ENCODE measurements at regions not wholly inside any gene's neighbourhood (a gene's known extent, or its start where the extent isn't known, plus 50 kb on each side); places are given as distances from the start of the nearest gene placed in this dataset.
"Not testable (repeated sequence)": the region's sequence is repeated elsewhere in the genome, so short reads cannot be mapped to it uniquely, and the experiment has no call there.

DNA sequence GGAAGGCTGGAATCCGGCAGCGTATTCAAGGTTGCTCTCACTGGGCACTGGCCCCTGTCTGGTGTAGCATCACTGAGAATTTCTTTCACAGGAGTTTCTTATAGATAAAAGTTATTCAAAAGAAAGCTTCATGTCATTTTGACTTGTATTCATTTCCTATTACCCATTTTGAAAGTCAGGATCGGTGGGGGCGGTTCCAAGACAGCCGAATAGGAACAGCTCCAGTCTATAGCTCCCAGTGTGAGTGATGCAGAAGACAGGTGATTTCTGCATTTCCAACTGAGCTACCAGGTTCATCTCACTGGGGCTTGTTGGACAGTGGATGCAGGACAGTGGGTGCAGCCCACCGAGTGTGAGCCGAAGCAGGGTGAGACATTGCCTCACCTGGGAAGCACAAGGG, 51.5 kb upstream of the CDC42EP3 start:
- DNase-seq (ENCODE audit: low read depth): not testable (repeated sequence)

- DNase-seq (ENCODE audit: low read depth): no peak
These were observed 58.8 kb upstream of the CDC42EP3 start for GRCh38 chr2:37730037-37730818.

DNA sequence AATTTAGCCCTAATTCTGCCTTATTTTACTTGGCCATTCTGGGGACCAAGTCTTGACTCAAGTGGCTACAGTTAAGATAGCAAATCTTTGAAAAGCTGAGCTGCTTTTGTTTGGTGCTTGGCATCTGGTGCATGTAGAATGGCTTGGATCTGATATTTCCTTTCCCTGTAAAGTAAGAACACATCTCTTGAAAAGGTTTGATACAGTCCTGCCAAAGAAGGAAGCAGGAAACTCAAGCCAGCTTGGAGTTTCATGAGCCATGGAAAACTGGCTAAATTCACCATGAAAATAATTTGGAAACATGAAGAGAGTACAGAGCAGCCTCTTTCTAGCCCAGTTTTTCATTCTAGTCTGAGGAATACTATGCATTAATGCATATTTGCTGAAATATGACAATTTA, 61.0 kb upstream of the CDC42EP3 start:
- DNase-seq (ENCODE audit: low read depth): not testable (repeated sequence)

GRCh38 chr2:37733251-37733650, 61.8 kb upstream of the CDC42EP3 start:
- no peak for DNase-seq (ENCODE audit: low read depth)

DNA sequence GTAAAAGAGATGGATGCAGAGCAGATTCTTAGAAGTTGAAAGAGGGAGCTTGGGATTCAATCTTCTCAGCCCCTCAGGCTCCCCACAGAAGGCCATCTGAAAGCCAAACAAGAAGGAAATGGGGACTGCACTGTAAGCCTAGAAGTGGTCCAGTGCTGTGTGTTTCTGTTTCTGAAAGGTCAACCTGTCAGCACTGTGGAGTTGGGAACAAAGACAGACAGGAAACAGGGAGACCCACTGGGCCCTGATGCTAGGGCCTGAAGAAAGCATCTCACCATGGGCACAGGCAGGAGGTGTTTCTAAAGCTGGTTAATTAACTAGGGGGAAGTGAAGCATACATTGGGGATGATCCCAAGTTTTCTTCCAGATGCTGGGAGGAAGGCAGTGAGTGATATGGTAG, 62.5 kb upstream of the CDC42EP3 start:
- not testable (repeated sequence) for DNase-seq (ENCODE audit: low read depth)

DNA sequence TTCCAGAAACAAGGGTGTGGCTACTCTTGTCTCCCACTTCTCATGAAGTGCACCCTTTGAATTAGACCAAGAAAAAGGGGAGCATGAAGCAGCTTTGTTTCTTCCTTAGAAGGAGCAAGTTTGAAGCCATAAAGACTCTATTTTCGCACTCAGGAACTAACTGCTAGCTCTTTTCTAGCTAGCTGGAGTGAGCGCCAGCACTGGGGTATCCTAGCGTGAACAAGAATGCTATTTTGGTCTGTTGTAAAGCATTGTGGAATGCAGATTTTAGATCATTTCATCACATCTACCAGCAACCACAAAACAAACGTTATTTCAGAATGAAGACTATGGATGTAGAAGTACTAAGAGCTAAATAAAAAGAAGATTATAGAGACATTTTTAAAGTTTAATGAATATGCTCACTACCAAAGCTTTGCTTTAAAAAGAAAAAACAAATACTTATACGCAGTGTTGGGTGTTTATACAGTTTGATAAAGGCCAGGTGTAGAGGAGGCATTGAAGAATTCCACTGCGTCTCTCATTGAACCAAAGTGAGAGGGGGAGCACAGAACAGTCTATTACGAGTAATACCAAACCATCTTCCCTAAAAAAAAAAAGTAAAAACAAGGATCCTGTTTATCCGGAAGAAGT, 63.6 kb upstream of the CDC42EP3 start:
- not testable (repeated sequence) for DNase-seq (ENCODE audit: low read depth)

DNA sequence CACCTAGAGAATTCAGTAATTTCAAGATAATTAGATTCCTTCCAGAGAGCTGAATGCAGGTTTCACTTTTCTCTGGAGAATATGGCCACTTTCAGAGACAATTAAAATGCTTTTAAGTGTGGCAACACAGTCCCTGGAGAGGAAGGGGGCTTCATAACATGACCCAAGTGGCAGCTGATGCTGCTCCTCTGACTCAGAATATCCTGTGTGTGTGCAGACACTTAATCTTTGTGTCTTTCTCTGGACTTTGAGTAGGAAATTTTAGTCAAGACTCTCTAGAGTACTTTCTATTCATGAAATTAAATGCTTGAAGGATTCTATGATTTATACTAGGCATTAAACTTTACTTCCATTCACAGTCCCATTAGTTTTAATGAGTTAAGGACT, 64.1 kb upstream of the CDC42EP3 start:
- not testable (repeated sequence) for DNase-seq (ENCODE audit: low read depth)

DNA sequence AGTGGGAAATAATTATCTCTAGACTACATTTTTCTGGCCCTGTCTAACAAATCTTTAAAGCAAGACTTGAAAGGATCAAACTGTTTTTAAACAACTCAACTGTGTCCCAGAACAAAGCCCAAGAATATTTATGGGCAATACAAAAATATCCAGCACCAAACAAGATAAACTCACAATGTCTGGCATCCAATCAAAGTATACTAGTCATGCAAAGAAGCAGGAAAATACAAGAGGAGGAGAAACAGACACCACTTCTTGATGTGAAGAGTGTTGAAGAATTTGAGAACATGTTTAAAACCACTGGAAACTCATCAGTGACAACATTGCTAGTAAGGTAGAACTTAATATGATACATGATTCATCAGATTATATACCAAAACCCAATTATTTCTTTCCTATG, 66.1 kb upstream of the CDC42EP3 start:
- no peak for DNase-seq (ENCODE audit: low read depth)

DNA sequence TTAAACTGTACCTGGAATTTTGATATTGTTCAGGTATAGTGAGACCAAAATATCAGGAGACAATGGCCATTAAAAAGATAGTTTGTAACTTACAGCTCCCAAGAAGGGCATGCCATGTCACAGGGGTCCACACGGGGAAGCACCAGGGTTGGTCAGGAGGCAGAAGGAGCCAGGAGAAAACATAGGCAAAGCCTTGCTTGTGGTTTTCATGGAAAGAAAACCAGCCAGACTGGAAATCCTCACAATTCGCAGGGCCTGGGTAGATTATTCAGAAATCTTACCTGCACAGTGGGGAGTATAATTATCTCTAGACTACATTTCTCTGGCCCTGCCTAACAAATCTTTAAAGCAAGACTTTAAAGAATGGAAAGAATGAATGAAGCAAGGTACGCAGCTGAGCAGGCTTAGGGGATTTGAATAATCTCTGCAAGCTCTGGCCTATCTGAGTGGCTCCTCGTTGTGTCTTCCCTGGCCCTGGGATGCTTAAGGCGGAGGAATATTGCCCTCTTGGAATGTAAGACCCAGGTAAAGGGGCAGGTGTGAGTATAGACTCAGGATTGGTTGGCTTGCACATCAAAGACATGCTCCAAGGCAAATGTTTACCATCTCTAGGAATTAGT, 66.9 kb upstream of the CDC42EP3 start:
- no peak for DNase-seq (ENCODE audit: low read depth)

- no peak for DNase-seq (ENCODE audit: low read depth)
These were observed 67.7 kb upstream of the CDC42EP3 start for GRCh38 chr2:37739153-37739552.

DNA sequence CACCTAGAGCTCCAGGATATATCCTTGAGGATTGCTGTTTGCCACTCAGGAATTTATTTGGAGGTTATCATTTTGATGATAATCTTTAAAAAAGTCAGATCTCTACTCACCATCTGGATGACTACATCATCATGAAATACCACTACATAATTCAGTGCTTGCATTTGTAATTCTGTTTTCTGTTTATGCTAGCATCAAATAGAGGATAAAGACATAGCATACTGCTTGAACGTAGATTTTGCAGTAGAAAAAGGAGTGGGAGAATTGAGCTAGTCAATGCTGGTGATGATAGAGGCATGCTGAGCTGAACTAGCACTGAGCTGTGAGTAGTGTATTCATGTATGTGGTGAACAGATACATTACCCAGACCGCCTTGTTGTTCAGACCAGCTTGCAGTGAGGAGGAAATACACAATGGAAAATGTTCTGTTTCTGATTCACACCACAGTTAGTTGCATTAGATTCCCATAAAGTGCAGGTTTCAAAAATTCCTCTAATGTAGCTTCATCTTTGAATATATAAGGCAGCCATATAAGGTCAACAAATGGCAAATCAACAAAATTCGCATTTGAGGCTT, 68.8 kb upstream of the CDC42EP3 start:
- DNase-seq (ENCODE audit: low read depth): no peak

DNA sequence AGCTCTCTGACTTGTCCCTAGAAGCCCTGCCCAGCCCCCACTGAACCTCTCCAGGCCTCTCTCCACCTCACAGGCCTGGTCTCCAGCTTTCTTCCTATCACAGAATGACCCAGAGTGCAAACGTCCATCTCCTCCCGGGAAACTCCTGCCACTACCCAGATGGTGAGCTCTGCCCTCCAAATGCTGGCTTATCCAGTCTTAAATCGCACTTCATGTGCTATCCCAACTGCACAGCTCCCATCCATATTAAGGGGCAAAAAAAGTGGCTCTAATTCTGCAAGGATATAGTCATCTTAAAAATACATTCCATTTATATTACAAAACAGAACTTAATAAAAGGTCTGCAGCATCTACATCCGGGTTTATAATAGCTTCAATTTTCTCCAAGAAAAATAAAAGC, 70.8 kb upstream of the CDC42EP3 start:
- DNase-seq (ENCODE audit: low read depth): no peak

DNA sequence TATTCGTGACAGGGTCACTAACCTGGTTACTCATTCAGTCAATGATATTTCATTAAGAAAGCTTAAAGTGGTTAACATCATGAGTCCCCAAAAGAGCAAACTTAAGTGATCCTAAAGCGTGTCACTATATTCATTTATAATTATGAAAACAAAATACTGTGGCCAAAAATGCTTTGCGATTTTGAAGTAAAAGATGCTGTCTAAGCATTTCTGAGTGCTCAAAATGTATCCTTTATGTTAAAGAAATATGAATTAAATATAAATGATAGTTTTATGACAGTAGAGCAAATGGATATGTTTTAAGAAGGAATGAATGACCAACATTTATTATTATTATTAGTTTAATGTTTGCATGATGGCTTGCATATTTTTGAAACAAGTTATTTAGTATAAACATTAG, 72.6 kb upstream of the CDC42EP3 start:
- DNase-seq (ENCODE audit: low read depth): no peak

DNA sequence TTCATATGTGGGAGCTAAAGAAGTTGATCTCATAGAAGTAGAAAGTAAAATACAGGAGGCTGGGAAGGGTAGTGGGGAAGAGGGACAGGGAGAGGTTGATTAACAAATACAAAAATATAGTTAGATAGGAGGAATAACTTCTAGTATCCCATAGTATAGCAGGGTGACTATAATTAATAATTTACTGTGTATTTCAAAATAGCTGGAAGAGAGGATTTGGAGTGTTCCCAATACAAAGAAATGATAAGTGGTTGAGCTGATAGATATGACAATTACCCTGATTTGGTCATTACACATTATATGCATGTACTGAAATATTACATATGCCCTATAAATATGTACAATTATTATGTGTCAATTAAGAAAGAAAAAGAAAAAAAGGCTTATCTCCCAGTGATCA, 73.5 kb upstream of the CDC42EP3 start:
- DNase-seq (ENCODE audit: low read depth): not testable (repeated sequence)

DNA sequence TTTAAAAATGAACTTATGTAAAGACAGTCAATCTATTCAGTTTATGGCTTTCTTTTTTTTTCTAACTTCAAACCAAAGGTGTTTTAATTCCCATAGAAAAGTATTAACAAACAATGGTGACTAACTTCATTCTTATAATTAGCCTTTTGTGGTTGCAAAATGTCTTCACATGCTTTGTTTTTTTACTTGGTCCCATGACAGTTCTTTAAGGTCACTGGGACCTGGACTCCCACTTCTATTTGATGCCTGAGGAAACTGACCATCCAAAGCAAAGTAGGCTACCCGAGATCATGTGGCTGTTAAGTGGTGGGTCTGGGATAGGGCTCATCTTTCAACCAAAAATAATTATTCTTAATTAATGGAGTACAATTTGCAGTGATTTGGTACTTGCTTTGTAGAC, 74.6 kb upstream of the CDC42EP3 start:
- DNase-seq (ENCODE audit: low read depth): not testable (repeated sequence)

GRCh38 chr2:37746883-37747282, 75.4 kb upstream of the CDC42EP3 start:
- no peak for DNase-seq (ENCODE audit: low read depth)

- DNase-seq (ENCODE audit: low read depth): no peak
These were observed 77.1 kb upstream of the CDC42EP3 start for GRCh38 chr2:37748541-37748940.

GRCh38 chr2:37750286-37750685, 78.8 kb upstream of the CDC42EP3 start:
- DNase-seq (ENCODE audit: low read depth): not testable (repeated sequence)

- DNase-seq (ENCODE audit: low read depth): no peak
These were observed 81.3 kb upstream of the CDC42EP3 start for GRCh38 chr2:37752766-37753165.

GRCh38 chr2:37753758-37754157, 82.3 kb upstream of the CDC42EP3 start:
- no peak for DNase-seq (ENCODE audit: low read depth)

DNA sequence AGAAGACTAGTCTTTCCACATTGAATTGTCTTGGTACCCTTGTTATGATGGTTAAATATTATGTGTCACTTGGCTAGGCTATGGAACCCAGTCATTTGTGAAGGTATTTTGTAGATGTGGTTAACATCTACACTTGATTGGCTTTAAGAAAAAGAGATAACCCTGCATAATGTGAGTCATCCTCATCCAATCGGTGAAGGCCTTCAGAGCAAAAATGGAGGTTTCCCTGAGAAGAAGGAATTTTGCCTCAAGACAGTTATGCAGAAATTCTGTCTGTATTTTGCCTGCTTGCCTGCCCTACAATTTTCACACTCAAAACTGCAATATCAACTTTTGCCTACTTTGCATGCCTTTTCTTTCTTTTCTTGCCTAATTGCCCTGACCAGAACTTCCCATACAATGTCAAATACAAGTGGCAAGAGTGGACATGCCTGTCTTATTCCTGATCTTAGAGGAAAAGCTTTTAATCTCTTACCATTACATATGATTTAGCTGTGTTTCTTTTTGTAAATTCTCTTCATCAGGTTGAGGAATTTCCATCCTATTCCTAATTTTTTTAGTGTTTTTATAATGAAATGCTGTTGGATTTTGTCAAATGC, 84.6 kb upstream of the CDC42EP3 start:
- not testable (repeated sequence) for DNase-seq (ENCODE audit: low read depth)

DNA sequence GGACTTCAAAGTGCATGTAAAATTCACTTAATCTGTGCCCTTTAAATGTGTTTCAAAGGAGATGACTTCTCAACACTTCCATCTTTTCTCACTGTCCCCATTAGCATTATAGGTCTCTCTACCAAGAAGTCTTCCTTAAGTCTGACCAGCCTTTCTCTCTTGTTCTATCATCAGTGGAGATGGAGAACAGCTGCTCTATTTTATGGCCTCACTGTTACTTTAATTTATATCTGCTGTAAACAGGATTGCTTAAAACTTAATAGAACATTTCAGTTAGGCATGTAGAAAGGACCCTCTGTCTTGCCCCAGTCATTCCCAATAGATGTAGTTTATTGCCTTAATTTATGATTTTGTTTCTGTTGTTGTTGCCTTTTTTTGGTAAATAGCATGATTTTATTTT, 86.0 kb upstream of the CDC42EP3 start:
- not testable (repeated sequence) for DNase-seq (ENCODE audit: low read depth)

Measured in activated T-helper 9 cell treated with anti-CD3 and anti-CD28 coated beads, Interleukin-2, amount 50 U/mL, for 16 hours (primary cell).